DMS114 treated with DMSO at 0.1 percent for 48 hours (cell line): ENCODE measurements at regions not wholly inside any gene's neighbourhood (a gene's known extent, or its start where the extent isn't known, plus 50 kb on each side); places are given as distances from the start of the nearest gene placed in this dataset.

Source experiments
- DNase-seq: peaks from one replicate; lab custom pipeline; 2025; ENCODE audit not compliant: unreplicated experiment; lab: John Stamatoyannopoulos, UW

- no peak for DNase-seq
These were observed 994.2 kb upstream of the TENM3 start for GRCh38 chr4:181249031-181249430.

- DNase-seq = no peak
These were observed 988.4 kb upstream of the TENM3 start for GRCh38 chr4:181254771-181255170.

GRCh38 chr4:181258569-181258968 is 984.6 kb upstream of the TENM3 start:
- DNase-seq = no peak

- DNase-seq = no peak
These were observed 984.0 kb upstream of the TENM3 start for GRCh38 chr4:181259081-181259709.

GRCh38 chr4:181261279-181261678 is 981.9 kb upstream of the TENM3 start:
- peak; percentile 9 for DNase-seq

- no peak for DNase-seq
These were observed 978.3 kb upstream of the TENM3 start for GRCh38 chr4:181264893-181265292.

- no peak for DNase-seq
These were observed 977.8 kb upstream of the TENM3 start for GRCh38 chr4:181265370-181265769.

- DNase-seq = no peak
These were observed 972.0 kb upstream of the TENM3 start for GRCh38 chr4:181271116-181271640.

GRCh38 chr4:181272422-181272821 is 970.8 kb upstream of the TENM3 start:
- DNase-seq = no peak

GRCh38 chr4:181278941-181279340 is 964.3 kb upstream of the TENM3 start:
- DNase-seq = no peak

- DNase-seq = no peak
These were observed 961.8 kb upstream of the TENM3 start for GRCh38 chr4:181281451-181281850.

GRCh38 chr4:181289198-181289597 is 954.0 kb upstream of the TENM3 start:
- no peak for DNase-seq

- no peak for DNase-seq
These were observed 951.6 kb upstream of the TENM3 start for GRCh38 chr4:181291615-181292014.

GRCh38 chr4:181293014-181293413 is 950.2 kb upstream of the TENM3 start:
- no peak for DNase-seq

GRCh38 chr4:181293541-181293940 is 949.7 kb upstream of the TENM3 start:
- DNase-seq = no peak

GRCh38 chr4:181294421-181294820 is 948.8 kb upstream of the TENM3 start:
- DNase-seq = no peak

GRCh38 chr4:181301735-181302710 is 941.2 kb upstream of the TENM3 start:
- peak; percentile 5 for DNase-seq

- DNase-seq = no peak
These were observed 935.4 kb upstream of the TENM3 start for GRCh38 chr4:181307824-181308223.

- DNase-seq = no peak
These were observed 934.5 kb upstream of the TENM3 start for GRCh38 chr4:181308476-181309312.

GRCh38 chr4:181312066-181312465 is 931.1 kb upstream of the TENM3 start:
- no peak for DNase-seq

- DNase-seq = no peak
These were observed 923.6 kb upstream of the TENM3 start for GRCh38 chr4:181319629-181320028.
